ENCODE measurements at regions not wholly inside any gene's neighbourhood (a gene's known extent, or its start where the extent isn't known, plus 50 kb on each side); places are given as distances from the start of the nearest gene placed in this dataset.

DNA sequence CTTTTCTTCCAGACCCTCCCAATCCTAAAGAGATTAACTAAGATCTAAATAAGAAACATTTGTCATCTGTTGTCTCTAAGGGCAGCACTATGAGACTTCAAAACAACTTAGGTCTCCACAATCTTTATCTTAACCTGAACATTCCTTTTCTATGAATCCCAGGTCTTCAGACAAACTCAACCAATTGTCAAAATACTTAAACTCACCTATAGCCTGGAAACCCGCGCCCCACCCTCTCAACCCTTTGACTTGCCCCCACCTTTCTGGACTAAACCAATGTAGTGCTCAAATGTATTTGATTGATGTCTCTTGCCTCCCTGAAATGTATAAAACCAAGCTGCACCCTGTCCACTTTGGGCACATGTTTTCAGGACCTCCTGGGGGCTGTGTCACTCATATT, 76.5 kb upstream of the DMRT1 start:
- TF ChIP-seq CTCF (IDR thresholded peaks at IDR 0.05; ENCODE audit: control extremely low read depth in 1 of 3, insufficient read depth in 1 of 3, low read depth in 1 of 3, low read length in 3 of 3) (no peak), SRF (IDR thresholded peaks at IDR 0.05; ENCODE audit: low read depth, low read length) (no peak), USF2 (IDR thresholded peaks at IDR 0.05; ENCODE audit: low read length) (no peak), RFX5 (IDR thresholded peaks at IDR 0.05; ENCODE audit: borderline replicate concordance, low read depth, low read length) (no peak), POLR2A (IDR thresholded peaks at IDR 0.05; ENCODE audit: control extremely low read depth in 1 of 2, low read depth in 2 of 2, low read length in 2 of 2) (no peak), TEAD4 (IDR thresholded peaks at IDR 0.05; ENCODE audit: low read depth, low read length) (no peak)

Data from H1 (cell line).